ENCODE measurements at regions not wholly inside any gene's neighbourhood (a gene's known extent, or its start where the extent isn't known, plus 50 kb on each side); places are given as distances from the start of the nearest gene placed in this dataset.

DNA sequence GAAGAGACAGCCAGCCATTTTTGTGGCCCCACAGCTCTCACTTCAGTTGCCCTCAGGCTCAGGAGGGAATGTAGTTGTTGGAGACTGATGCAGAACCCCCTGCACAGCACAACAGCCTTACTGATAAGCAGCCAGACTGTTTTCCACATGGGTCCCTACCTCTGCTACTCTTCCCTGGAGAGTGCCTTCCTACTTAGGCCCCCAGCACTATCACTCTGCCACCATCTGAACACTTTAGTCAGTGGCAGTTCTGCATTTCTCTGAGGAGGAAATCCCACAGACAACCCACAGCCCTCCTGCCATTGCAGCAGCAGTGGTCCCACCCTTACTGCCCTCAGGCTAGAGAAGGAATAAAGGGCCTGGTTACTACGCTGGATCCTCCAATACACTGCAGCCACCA is 61.8 kb upstream of the PTPRD start:
- no peak for DNase-seq (ENCODE audit: extremely low read depth, low read depth)
- TF ChIP-seq, protein P1, sequence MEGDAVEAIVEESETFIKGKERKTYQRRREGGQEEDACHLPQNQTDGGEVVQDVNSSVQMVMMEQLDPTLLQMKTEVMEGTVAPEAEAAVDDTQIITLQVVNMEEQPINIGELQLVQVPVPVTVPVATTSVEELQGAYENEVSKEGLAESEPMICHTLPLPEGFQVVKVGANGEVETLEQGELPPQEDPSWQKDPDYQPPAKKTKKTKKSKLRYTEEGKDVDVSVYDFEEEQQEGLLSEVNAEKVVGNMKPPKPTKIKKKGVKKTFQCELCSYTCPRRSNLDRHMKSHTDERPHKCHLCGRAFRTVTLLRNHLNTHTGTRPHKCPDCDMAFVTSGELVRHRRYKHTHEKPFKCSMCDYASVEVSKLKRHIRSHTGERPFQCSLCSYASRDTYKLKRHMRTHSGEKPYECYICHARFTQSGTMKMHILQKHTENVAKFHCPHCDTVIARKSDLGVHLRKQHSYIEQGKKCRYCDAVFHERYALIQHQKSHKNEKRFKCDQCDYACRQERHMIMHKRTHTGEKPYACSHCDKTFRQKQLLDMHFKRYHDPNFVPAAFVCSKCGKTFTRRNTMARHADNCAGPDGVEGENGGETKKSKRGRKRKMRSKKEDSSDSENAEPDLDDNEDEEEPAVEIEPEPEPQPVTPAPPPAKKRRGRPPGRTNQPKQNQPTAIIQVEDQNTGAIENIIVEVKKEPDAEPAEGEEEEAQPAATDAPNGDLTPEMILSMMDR (IDR thresholded peaks at IDR 0.05; ENCODE audit: low read depth, low read length), result no peak

DNA sequence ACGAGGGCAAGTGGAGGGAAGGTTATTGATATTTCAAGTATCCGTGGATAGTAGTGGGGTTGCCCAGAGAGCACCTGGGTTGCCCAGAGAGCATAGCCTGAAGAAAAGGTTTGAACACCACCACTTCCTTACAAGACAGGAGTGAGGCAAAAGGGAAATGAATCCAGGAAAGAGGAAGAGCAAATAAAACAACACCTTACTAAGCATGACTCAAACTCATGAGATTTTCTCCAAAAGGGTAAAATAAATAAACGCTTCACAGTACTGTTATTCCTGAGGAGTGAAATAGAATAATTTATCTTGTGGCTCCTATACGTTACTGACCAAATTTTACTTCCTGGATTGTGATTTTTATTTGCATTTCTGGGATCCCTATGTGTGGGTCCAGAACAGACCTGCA is 65.2 kb upstream of the PTPRD start:
- TF ChIP-seq, protein P1 (IDR thresholded peaks at IDR 0.05; ENCODE audit: low read depth, low read length), result no peak
- DNase-seq (ENCODE audit: extremely low read depth, low read depth), result no peak

DNA sequence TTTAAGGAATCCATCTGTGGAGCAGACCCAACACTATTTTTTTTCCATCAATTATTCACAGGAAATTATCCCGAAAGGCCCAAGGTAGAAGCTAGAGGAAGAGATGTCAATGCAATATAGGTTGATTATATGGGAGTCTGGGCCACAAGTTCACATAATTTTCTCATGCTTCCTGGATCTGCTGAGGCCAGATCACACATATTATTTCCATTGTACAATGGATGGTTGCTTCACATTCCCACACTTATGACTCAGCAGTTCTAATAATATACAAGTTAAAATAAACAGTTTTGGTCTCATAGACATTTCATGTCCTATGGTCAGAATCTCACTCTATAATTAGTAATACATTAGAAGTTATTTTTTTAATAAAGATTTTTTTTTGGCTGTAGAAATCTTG is 66.0 kb upstream of the PTPRD start:
- no peak for DNase-seq (ENCODE audit: extremely low read depth, low read depth)

DNA sequence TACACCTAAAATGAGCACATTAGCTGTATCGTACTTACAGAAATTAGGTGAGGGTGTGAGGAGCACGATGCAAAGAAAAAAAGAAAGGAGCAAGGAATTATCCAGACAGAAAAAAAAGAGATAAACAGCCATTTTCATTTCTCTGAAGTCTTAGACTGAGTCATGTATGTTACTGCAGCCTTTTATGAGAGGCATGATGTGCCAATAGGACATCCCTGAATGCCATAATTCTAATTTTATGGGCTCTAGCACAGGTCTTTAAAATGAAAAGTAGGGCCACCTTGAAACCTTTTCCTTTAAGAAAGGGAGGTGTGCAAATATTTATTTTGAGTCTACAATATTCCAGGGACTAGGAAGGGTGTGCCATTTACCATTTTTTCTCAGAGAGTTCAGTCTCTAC is 74.1 kb upstream of the PTPRD start:
- TF ChIP-seq, protein P1 (IDR thresholded peaks at IDR 0.05; ENCODE audit: low read depth, low read length), result no peak
- no peak for DNase-seq (ENCODE audit: extremely low read depth, low read depth)

More for the DNA sequence above, 66.0 kb upstream of the PTPRD start:
- TF ChIP-seq, protein P1 (IDR thresholded peaks at IDR 0.05; ENCODE audit: low read depth, low read length), result no peak

DNA sequence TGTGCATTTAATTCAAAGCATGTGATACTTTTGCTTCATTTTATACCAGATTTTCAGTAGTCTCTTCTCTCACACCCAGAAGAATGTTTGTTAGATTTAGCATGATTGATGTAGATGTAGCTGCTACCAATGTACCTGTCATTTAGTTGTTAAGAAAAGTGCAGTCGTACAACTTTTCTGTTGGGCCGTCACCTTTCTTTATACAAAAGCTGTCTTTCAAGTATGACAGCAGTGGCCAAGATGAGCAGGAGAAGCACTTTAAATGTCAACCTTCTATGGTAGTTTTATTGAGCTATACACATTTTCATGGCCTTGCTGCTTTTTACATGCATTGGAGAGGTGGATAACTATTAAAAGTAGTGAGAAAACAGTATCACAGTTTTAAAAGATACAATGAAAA is 77.7 kb upstream of the PTPRD start:
- TF ChIP-seq, protein P1 (IDR thresholded peaks at IDR 0.05; ENCODE audit: low read depth, low read length), result no peak
- DNase-seq (ENCODE audit: extremely low read depth, low read depth), result no peak

DNA sequence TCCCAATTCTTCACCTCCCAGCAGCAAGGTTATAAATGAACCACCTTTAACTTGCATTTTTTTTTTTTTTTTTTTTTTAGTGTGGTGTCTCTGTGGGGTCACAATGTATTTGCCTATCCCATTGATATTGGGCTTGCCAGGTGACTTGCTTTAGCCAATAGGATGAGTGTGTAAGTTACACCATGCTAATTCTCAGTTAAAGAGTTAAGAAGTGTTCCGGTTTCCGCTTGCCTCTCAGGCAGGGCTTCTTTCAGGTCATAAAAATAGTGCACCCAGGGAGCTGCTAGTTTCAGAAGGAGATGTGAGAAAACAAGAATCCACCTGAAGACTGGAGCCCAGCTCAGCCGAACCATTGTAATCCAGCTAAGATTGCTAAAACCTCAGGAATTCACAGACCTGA is 84.2 kb upstream of the PTPRD start:
- DNase-seq (ENCODE audit: extremely low read depth, low read depth), result no peak
- TF ChIP-seq, protein P1 (IDR thresholded peaks at IDR 0.05; ENCODE audit: low read depth, low read length), result no peak

DNA sequence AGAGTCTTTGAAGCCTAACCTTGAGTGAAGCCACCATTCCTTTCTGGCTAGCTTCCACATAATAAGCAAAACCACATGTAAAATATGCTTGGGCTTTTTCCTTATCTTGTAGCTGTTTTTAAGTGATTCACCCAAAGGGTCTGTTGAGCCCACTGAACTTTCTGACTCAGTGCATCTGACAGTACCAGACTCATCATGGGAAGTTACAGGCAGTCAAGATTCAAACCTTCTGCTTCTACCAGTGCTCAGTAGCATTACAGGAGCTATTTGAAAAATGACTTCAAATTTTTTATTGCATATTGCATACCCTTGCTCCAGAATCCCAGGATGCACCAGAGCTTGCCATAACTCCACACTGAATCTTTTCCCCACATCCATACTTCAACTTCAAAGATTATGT is 87.5 kb upstream of the PTPRD start:
- TF ChIP-seq, protein P1 (IDR thresholded peaks at IDR 0.05; ENCODE audit: low read depth, low read length), result no peak
- DNase-seq (ENCODE audit: extremely low read depth, low read depth), result no peak

Measured in AG09319 (cell line).